Neural progenitor cell (in vitro differentiated cells): ENCODE measurements at regions not wholly inside any gene's neighbourhood (a gene's known extent, or its start where the extent isn't known, plus 50 kb on each side); places are given as distances from the start of the nearest gene placed in this dataset.

Experiments
- DNase-seq: peaks from one replicate; pipeline ENCODE4 v3.0.0-alpha.2; 2016; ENCODE audit warnings: low spot score
- H2AFZ ChIP-seq: fragments of 200-600 bp; sonication (generic); replicated peaks from 2 replicates; pipeline ENCODE4 v1.6.1; 2016; ENCODE audit warnings: antibody characterized with exemption
- H3F3A ChIP-seq: fragments of 200-600 bp; sonication (generic); 2 replicates; pipeline ENCODE4 v1.6.1; 2016; ENCODE audit warnings: antibody characterized with exemption, low read depth
- H3K27ac ChIP-seq: fragments of 200-600 bp; sonication (generic); 2 replicates; pipeline ENCODE4 v1.5.1; 2016; ENCODE audit warnings: mild to moderate bottlenecking
- H3K27me3 ChIP-seq: fragments of 200-600 bp; sonication (generic); 2 replicates; pipeline ENCODE4 v1.6.1; 2016; ENCODE audit warnings: mild to moderate bottlenecking, moderate library complexity
- H3K36me3 ChIP-seq: fragments of 200-600 bp; sonication (generic); 2 replicates; pipeline ENCODE4 v1.5.1; 2016
- H3K4me1 ChIP-seq: fragments of 200-600 bp; sonication (generic); 2 replicates; pipeline ENCODE4 v1.6.1; 2016; ENCODE audit warnings: mixed run types
- H3K4me2 ChIP-seq: fragments of 200-600 bp; sonication (generic); 2 replicates; pipeline ENCODE4 v1.6.1; 2016
- H3K4me3 ChIP-seq: fragments of 200-600 bp; sonication (generic); 2 replicates; pipeline ENCODE4 v1.5.1; 2016
- H3K79me2 ChIP-seq: fragments of 200-600 bp; sonication (generic); 2 replicates; pipeline ENCODE4 v1.6.1; 2016; ENCODE audit warnings: low read depth
- H3K9ac ChIP-seq: fragments of 200-600 bp; sonication (generic); 2 replicates; pipeline ENCODE4 v1.6.1; 2016
- H3K9me3 ChIP-seq: fragments of 200-600 bp; sonication (generic); 2 replicates; pipeline ENCODE4 v1.5.1; 2016; ENCODE audit warnings: low read depth
- H4K20me1 ChIP-seq: fragments of 200-600 bp; sonication (generic); 2 replicates; pipeline ENCODE4 v1.6.1; 2016; ENCODE audit warnings: low read depth
- H3K27ac Mint-ChIP-seq: 3 replicates; pipeline ENCODE4 v1.8.0; 2021; ENCODE audit warnings: mixed read lengths
- H3K27me3 Mint-ChIP-seq: 2 replicates; pipeline ENCODE4 v1.8.0; 2022; ENCODE audit warnings: low read depth, mild to moderate bottlenecking, inconsistent platforms, moderate library complexity, mixed read lengths; ENCODE audit not compliant: insufficient read depth
- H3K36me3 Mint-ChIP-seq: 3 replicates; pipeline ENCODE4 v1.8.0; 2021; ENCODE audit warnings: mixed read lengths
- H3K4me1 Mint-ChIP-seq: 3 replicates; pipeline ENCODE4 v1.8.0; 2021; ENCODE audit warnings: mixed read lengths
- H3K4me3 Mint-ChIP-seq: 3 replicates; pipeline ENCODE4 v1.8.0; 2021; ENCODE audit warnings: mild to moderate bottlenecking, moderate library complexity, mixed read lengths
- H3K9me3 Mint-ChIP-seq: 3 replicates; pipeline ENCODE4 v1.8.0; 2020; ENCODE audit warnings: mixed read lengths
- EZH2 ChIP-seq: fragments of 200-600 bp; sonication (generic); IDR thresholded peaks from 2 replicates; pipeline ENCODE4 v1.6.1; 2017; ENCODE audit warnings: antibody characterized with exemption, mild to moderate bottlenecking, moderate library complexity
- EZH2phosphoT487 ChIP-seq: fragments of 200-600 bp; sonication (generic); IDR thresholded peaks from 2 replicates; pipeline ENCODE4 v1.6.1; 2017; ENCODE audit warnings: antibody characterized with exemption
- TF ChIP-seq, protein P1 (sequence below): fragments of 200-600 bp; sonication (generic); IDR thresholded peaks from 2 replicates; pipeline ENCODE4 v1.5.1; 2017; ENCODE audit warnings: antibody characterized with exemption, mild to moderate bottlenecking

DNA sequence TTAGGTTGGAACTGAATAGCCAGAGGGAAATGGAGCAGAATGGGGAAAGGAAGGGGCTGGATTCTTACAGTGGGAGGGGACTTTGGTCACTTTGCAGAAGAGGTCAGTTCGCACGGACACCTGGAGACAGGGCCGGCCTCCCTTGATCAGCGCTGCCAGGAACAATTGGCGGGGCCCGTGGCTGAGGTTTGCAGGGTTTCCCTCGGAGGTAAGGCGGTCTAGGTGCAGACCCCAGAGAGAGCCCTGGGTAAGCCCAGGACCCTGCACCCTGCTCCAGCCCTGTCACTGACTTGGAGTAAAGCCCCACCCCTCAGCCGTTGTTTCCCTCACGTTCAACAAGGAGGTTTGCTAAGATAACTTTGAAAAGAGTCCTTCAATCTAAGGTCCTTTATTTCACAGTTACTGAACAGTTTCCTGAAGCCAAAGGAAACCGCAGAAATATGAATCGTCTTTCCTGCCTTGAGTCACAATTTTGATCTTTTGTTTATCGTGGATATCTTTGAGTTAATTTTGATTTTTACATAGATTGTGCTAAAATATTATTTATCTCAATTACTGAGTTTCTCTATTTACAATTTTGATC is 231.4 kb upstream of the RTL1 start:
- DNase-seq, result no peak
- Histone ChIP-seq H3K27ac (no peak overlapping the region), H3K27me3 (peaks cover 1% of the 10 kb centered on the region), H3K36me3 (no peaks in the 10 kb centered on the region), H3K4me2 (no peak overlapping the region), H3K79me2 (no peaks in the 10 kb centered on the region), H3F3A (no peaks in the 10 kb centered on the region), H2AFZ (no peak overlapping the region), H4K20me1 (no peaks in the 10 kb centered on the region), H3K4me3 (no peak overlapping the region), H3K9ac (no peak overlapping the region), H3K4me1 (no peaks in the 10 kb centered on the region), H3K9me3 (no peaks in the 10 kb centered on the region)
- no peak overlapping the region for H3K27ac Mint-ChIP-seq
- no peak for TF ChIP-seq EZH2
- TF ChIP-seq, protein P1, sequence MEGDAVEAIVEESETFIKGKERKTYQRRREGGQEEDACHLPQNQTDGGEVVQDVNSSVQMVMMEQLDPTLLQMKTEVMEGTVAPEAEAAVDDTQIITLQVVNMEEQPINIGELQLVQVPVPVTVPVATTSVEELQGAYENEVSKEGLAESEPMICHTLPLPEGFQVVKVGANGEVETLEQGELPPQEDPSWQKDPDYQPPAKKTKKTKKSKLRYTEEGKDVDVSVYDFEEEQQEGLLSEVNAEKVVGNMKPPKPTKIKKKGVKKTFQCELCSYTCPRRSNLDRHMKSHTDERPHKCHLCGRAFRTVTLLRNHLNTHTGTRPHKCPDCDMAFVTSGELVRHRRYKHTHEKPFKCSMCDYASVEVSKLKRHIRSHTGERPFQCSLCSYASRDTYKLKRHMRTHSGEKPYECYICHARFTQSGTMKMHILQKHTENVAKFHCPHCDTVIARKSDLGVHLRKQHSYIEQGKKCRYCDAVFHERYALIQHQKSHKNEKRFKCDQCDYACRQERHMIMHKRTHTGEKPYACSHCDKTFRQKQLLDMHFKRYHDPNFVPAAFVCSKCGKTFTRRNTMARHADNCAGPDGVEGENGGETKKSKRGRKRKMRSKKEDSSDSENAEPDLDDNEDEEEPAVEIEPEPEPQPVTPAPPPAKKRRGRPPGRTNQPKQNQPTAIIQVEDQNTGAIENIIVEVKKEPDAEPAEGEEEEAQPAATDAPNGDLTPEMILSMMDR, result no peak
- TF ChIP-seq EZH2phosphoT487, result no peak
- H3K4me1 Mint-ChIP-seq, result no peaks in the 10 kb centered on the region
- no peaks in the 10 kb centered on the region for H3K36me3 Mint-ChIP-seq
- H3K9me3 Mint-ChIP-seq, result no peaks in the 10 kb centered on the region
- peaks cover 9% of the 10 kb centered on the region for H3K27me3 Mint-ChIP-seq
- no peak overlapping the region for H3K4me3 Mint-ChIP-seq

DNA sequence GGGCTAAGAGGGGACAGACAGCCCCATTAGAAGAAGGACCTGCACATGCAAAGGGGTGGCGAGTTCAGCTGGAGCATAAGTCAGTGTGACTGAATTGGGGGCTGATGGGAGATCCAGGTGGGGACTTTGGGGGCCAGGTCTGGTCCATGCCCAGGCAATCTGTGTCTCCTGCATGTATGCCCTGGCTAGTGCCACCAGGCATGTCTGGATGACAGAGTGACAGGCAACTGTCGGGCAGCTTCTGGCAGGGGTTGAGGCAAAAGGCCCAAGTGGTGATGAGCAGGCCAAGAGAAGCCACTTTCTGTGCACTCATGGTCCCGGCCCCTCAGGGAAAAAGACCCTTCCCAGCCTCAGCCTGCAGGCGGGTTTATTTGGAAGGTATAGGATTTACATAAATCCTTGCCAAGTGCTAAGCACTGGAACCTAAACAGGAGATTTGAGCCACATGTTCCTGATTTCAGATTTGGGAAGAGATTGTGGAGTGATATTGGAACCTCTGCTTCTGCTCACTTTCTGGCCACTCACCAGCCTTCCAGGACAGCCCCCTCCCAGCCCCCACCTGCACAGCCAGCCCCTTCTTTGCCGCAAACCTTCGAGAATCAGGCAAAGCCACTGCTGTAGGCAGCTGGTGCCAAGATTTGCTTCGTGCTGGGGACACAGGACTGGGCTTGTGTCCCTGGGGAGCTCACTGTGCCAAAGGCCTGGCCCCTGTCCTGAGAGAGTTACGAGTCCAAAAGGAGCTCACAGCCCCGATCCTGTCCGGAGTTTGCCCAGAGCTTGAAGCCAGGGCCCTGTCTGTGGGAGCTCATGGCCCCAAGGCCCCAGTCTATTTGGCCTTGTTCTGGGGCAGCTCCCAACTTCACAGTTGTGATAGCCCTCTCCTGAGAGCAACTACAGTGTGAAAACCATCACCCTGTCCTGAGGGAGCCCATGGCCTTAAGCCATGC is 232.5 kb upstream of the RTL1 start:
- no peaks in the 10 kb centered on the region for H3K79me2 ChIP-seq
- Mint-ChIP-seq H3K4me3 (no peak overlapping the region), H3K36me3 (no peaks in the 10 kb centered on the region), H3K9me3 (peaks cover 6% of the 10 kb centered on the region), H3K27me3 (peaks cover 5% of the 10 kb centered on the region), H3K27ac (peak overlapping the region; percentile 53), H3K4me1 (no peaks in the 10 kb centered on the region)
- H3K4me2 ChIP-seq, result no peak overlapping the region
- H3K36me3 ChIP-seq, result no peaks in the 10 kb centered on the region
- no peaks in the 10 kb centered on the region for H4K20me1 ChIP-seq
- H2AFZ ChIP-seq, result no peak overlapping the region
- no peaks in the 10 kb centered on the region for H3F3A ChIP-seq
- H3K4me1 ChIP-seq, result no peaks in the 10 kb centered on the region
- no peak overlapping the region for H3K4me3 ChIP-seq
- H3K27ac ChIP-seq, result no peak overlapping the region
- no peaks in the 10 kb centered on the region for H3K27me3 ChIP-seq
- no peaks in the 10 kb centered on the region for H3K9me3 ChIP-seq
- TF ChIP-seq EZH2 (no peak), EZH2phosphoT487 (no peak)
- TF ChIP-seq, protein P1, result no peak
- DNase-seq, result no peak
- no peak overlapping the region for H3K9ac ChIP-seq

DNA sequence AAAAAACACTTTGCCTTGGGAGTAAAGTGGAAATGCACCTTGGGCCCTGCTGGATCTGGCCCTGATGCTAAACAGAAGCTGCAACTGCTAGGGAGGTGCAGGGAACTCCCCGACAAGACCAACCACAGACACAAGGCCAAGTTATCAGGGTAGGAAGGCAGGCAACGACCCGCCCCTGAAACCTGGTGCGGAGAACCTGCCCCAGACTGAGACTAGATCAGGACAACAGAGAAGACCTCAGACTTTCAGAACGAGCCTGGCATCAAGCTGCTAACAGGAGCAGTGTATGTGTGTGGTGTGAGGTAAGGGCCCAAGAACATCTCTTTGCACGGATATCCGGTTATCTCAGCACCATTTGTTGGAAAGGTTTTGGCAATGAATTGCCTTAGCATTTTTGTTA is 233.7 kb upstream of the RTL1 start:
- no peaks in the 10 kb centered on the region for H3K4me1 ChIP-seq
- peaks cover 5% of the 10 kb centered on the region for H3K27me3 Mint-ChIP-seq
- H3F3A ChIP-seq, result no peaks in the 10 kb centered on the region
- H3K4me3 Mint-ChIP-seq, result no peak overlapping the region
- no peak for DNase-seq
- no peaks in the 10 kb centered on the region for H3K4me1 Mint-ChIP-seq
- no peak overlapping the region for H3K27ac ChIP-seq
- TF ChIP-seq EZH2 (no peak), EZH2phosphoT487 (no peak)
- TF ChIP-seq, protein P1, result no peak
- no peaks in the 10 kb centered on the region for H4K20me1 ChIP-seq
- H3K4me3 ChIP-seq, result no peak overlapping the region
- H3K36me3 ChIP-seq, result no peaks in the 10 kb centered on the region
- H3K27me3 ChIP-seq, result no peaks in the 10 kb centered on the region
- peaks cover 4% of the 10 kb centered on the region for H3K9me3 ChIP-seq
- H3K36me3 Mint-ChIP-seq, result no peaks in the 10 kb centered on the region
- H3K27ac Mint-ChIP-seq, result no peak overlapping the region
- H2AFZ ChIP-seq, result no peak overlapping the region
- H3K79me2 ChIP-seq, result no peaks in the 10 kb centered on the region
- H3K9ac ChIP-seq, result no peak overlapping the region
- H3K9me3 Mint-ChIP-seq, result peaks cover 18% of the 10 kb centered on the region
- no peak overlapping the region for H3K4me2 ChIP-seq
